Suprapubic skin (tissue), 4 donors: ENCODE measurements at regions not wholly inside any gene's neighbourhood (a gene's known extent, or its start where the extent isn't known, plus 50 kb on each side); places are given as distances from the start of the nearest gene placed in this dataset.

Experiments
- EP300 ChIP-seq: sonication (generic); formaldehyde crosslinking; IDR thresholded peaks from one replicate; pipeline ENCODE4 v1.6.1; 2017; ENCODE audit warnings: antibody characterized with exemption
- POLR2A ChIP-seq, 2 donors: fragments of 450-650 bp; IDR thresholded peaks; one replicate each; pipeline ENCODE4 v1.6.1; 2017; ENCODE audit warnings: antibody characterized with exemption in 2 of 2, mild to moderate bottlenecking in 2 of 2, moderate library complexity in 2 of 2
- POLR2AphosphoS5 ChIP-seq, 3 donors: sonication (generic); formaldehyde crosslinking; IDR thresholded peaks; one replicate each; pipeline ENCODE4 v1.6.1; 2017; ENCODE audit warnings: antibody characterized with exemption in 3 of 3
- TF ChIP-seq, protein P1 (sequence below), 2 donors: fragments of 200-600 bp in 1 of 2; fragments of 450-650 bp in 1 of 2; sonication (generic) in 1 of 2; IDR thresholded peaks; one replicate each; pipeline ENCODE4 v1.5.1; 2016 to 2019; ENCODE audit warnings: antibody characterized with exemption in 2 of 2, mild to moderate bottlenecking in 1 of 2, moderate library complexity in 1 of 2

DNA sequence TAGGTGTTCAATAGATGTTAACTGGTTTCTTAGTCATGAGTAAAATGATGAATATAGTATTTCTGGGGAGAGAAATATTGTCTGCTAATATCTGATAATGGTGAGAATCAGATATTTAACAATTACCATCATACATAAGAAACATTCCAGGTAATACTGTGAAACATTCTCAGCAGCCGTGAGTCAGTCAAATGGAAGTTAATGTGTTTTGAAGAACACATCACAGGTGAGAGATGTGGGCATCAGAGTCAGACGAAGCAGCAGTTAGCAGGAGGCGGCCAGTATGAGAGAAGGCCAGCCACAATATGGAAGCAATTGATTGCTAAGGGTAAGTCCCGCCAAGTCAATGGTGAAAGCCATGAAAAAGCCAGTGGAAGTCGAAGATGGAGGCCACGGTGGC lies 1035.9 kb downstream of the TUSC7 start:
- no peak for TF ChIP-seq POLR2A (IDR thresholded peaks at IDR 0.05)
- TF ChIP-seq, protein P1, sequence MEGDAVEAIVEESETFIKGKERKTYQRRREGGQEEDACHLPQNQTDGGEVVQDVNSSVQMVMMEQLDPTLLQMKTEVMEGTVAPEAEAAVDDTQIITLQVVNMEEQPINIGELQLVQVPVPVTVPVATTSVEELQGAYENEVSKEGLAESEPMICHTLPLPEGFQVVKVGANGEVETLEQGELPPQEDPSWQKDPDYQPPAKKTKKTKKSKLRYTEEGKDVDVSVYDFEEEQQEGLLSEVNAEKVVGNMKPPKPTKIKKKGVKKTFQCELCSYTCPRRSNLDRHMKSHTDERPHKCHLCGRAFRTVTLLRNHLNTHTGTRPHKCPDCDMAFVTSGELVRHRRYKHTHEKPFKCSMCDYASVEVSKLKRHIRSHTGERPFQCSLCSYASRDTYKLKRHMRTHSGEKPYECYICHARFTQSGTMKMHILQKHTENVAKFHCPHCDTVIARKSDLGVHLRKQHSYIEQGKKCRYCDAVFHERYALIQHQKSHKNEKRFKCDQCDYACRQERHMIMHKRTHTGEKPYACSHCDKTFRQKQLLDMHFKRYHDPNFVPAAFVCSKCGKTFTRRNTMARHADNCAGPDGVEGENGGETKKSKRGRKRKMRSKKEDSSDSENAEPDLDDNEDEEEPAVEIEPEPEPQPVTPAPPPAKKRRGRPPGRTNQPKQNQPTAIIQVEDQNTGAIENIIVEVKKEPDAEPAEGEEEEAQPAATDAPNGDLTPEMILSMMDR (IDR thresholded peaks at IDR 0.05) = no peak
- no peak for TF ChIP-seq POLR2AphosphoS5 (IDR thresholded peaks at IDR 0.05)
- no peak for TF ChIP-seq EP300
